A673 (cell line): ENCODE measurements at regions not wholly inside any gene's neighbourhood (a gene's known extent, or its start where the extent isn't known, plus 50 kb on each side); places are given as distances from the start of the nearest gene placed in this dataset.

ENCODE experiments used
- CTCF ChIP-seq: fragments of 300-800, 200-600 bp; sonication (generic); conservative IDR thresholded peaks from 2 replicates; pipeline ENCODE4 v1.5.1; 2017; ENCODE audit warnings: low read depth, mild to moderate bottlenecking, antibody characterized with exemption, low read length, moderate library complexity, mixed read lengths
- EZH2 ChIP-seq: fragments of 200-600 bp; sonication (generic); IDR thresholded peaks from 2 replicates; pipeline ENCODE4 v1.6.1; 2017; ENCODE audit warnings: borderline replicate concordance, low read depth, mild to moderate bottlenecking, mixed read lengths, antibody characterized with exemption, low read length; ENCODE audit not compliant: poor library complexity, severe bottlenecking

GRCh38 chr6:95867205-95867604 lies 148.6 kb upstream of the FUT9 start:
- TF ChIP-seq CTCF = no peak
- no peak for TF ChIP-seq EZH2
